Stimulated activated CD4-positive, alpha-beta T cell treated with anti-CD3 and anti-CD28 coated beads, Interleukin-15, amount 100 ng/mL, for 48 hours (primary cell): ENCODE measurements at regions not wholly inside any gene's neighbourhood (a gene's known extent, or its start where the extent isn't known, plus 50 kb on each side); places are given as distances from the start of the nearest gene placed in this dataset.

Experiments used
- DNase-seq, 2 donors: peaks; one replicate each; pipeline ENCODE4 v3.0.0-alpha.2; 2020; ENCODE audit warnings: low read depth in 2 of 2

DNA sequence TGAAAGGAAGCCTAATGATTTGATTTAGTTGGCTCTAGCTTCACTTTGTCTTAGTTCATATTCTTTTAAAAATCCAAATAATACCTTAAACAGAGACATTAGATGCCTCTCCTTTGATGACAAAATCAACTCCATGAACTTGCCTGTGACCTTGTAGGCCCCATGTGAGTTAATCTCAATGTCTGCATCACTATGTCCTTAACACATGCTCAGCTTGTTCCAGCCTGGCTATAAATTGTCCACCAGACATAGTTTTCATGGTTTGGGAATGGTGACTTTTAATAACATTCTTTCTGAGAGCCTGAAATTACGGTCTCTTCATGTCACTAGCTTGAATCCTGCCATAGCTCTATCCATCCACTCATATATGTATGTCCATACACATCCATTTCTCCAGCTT is 656.3 kb upstream of the IGFBP3 start:
- no peak for DNase-seq

DNA sequence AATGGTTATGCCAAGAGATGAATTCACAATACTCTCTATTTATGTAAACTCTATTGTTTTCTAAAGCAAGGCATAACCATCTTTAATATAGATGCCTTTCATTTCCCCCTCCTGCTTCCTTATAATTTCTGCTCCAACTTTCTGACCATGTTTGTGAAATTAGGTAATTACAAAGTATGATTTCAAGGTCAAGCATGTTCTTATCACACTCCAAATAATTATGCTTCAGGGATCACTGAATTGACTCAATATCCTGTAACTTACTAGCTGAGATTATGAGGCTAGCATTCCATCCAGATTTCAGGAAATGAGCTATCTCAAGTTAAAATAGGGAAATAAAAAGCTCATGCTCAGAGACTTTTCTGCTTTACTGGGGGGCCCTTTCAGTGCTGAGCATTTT is 655.9 kb upstream of the IGFBP3 start:
- DNase-seq, result no peak

DNA sequence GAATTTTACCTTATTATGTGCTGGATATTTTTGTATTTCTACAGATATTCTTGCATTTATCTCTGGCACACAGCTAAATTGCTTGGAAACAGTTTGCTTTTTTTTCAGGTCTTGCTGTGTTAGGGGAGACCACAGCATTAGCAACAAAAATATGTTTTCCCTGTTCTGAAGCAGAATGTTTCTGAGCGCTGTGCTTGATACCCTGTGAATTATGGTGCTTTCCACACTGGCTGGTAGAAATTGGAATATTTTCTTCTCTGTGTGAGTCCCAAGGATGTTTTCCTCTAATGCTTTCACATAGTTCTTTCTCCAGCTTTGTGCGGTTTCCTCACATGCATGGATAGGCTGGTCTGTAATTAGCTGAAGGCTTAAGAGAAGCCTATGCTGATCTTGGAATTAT is 651.6 kb upstream of the IGFBP3 start:
- no peak for DNase-seq

DNA sequence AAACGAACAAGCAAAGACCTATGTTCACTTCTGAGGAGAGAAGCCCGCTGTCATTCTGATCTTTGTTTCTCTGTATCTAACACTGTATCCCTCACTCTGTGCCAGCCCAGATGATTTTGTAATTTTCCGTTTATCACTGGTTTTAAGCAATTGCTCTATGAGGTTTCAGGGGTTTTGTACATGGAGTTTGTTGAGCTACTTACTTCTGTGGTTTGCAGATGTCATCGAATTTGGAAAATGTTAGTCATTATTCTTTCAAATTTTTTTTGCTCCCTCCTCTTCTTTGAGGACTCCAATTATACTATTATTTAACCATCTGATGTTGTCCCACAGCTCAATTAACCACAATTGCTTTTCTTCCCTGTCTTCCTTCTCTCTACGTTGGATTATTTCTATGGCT is 650.9 kb upstream of the IGFBP3 start:
- DNase-seq, result no peak

DNA sequence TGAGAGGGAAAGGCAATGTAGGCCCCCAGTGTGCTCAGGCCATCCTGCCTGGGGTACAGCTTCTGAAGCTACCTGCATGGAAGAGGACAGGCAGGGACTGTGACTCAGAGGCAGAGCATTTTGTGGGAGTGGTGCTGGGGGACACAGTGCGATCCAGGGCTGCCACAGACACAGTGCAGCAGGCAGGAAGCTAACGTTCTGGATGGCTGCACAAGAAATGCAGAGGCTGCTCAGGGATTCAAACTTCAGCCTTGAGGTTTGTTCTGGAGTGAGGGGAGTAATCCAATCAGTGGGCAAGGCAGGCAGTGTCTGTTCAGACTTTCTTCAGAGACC is 648.0 kb upstream of the IGFBP3 start:
- no peak for DNase-seq

DNA sequence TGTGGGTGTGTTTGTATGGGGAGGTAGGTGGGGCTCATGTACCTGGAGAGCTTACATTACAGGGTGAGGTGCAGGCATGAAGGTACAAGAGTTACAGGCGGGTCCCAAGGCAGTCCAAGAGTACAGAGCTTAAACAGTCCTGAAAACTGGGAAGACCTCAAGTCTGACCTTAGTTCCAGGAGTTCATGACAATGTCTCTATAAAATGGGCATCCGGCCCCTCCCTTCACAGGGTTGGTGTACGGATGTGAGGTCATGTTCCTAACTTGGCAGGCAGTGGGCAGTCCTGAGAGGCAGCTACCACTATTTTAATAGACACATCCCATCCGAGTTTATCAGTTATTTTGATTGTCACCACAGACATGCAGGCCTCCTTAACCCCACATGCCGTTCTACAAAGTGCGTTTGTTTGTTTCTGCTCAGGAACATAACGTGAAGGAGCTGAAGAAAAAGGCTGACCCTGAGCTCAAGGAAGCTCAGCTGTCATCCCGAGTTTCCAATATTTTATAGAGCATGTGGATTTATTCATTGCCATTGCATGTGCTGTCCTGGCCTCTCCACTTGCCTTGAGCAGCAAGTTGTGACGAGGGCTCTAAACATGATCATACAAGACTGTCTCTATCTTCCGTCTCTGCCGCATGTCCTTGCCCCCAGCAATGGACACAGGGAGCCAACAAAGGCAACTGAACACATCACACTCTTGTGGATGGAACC is 647.5 kb upstream of the IGFBP3 start:
- no peak for DNase-seq

DNA sequence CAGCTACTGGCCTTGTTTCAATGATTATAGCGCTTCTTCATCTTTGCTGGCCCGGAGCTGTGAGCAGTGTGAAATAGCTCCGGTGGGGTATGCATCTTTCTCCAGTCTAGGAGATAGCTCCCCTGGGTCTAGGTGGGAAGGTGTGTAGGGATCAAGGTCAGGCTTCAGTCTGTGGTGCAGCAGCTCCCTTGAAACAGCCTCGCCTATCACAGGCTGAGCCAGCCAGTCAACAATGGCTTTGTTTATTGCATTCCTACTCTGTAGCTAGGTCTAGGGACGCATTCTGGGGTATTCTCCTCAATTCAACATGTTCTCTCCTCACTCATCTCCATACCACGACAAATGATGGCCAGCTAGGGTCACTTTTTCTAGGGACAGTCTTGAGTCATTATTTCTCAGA is 646.8 kb upstream of the IGFBP3 start:
- no peak for DNase-seq

DNA sequence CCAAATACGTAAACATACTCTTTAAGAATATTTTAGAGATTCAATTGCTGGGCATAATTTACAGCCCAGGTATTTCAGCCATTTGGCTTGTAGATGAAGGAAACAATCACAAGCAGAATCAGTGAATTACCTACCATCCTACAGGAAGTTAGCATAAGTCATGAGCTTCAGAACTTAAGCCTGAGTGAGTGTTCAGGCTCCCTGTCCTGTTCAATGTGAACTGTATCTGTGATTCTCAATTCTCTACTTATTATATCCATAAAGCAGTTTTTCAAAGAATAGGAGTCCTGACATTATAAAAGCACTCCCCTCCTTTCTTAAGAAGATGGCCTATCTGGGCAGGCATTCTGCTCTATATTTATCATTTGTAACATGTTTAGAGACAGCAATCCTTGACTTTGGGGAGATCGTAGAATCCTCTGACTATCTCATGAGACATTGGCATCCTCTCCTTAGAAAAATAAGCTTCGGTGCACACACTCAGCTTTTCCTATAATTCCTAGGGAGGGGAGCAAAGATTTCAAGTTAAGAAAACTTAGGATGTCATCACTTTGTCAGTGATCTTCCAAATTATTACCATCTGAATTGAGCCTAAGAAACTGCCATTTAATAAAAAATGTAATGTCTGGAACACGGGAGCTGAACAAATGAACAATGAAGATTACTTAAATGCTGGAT is 645.2 kb upstream of the IGFBP3 start:
- DNase-seq, result no peak

DNA sequence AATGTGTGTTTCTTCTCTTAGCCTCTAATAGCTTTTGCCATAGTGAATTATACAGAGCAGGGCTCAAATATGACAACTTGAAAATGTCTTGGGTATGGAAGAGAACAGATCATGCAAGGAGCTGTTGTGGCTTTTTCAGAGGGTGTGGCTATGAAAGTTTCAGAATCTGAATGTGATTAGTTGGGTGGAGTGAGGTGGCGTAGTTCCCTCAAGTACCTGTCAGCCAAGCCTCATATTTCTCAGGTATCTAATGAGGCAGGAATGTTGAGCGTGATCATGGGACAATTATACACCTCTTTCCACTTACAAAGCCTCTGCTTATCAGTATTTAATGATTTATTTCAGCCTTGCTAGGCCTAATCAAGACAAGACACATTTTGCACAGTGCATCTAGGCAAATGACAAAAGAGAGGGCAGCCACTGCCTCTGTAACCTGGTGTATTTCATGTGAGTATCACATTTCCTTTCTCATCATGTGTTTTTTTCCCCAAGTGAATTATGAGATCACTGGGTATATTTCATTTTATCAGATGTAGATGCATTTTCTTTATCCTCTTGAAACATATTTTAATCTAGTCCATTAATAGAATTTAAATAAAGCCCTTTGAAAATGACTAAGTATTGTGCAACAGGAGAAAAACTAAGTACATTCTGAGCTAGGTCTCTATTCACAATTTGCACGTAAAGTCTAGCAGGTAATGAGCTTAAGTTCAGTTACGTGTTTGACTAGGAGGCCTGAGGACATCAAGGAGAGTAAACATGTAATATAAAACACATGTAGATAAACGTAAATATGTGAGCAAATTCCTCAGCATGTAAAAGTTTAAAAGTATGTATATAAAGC is 644.4 kb upstream of the IGFBP3 start:
- DNase-seq, result no peak

DNA sequence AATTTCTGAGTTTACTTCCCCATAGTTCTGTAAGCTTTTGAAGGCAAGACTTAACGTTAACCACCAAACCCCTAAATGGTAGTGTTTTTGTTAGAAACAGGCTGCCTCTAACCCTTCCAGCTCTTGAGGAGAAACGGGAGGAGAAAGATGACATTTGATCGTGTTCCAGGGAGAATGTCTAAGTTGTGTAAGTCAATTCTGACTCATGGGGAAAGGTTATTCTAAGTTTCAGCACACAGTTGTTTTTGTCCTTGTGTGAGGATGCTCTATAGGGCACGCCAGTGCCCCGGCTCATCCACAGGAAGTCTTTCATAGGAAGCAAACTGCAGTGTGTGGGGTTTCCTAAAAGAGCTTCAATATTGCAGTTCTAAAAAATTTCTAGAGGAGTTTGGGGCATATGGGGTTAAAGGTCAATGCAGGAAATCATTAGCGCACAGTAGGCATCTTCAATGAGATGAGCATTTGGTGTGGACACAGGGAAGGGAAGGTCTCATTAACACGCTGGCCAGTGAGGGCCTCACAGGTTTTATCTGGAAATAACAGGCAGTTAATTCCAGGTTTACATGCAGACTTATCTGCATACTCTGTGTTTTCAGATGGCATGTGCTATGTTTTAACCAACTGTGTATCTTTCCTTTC is 638.2 kb upstream of the IGFBP3 start:
- no peak for DNase-seq

DNA sequence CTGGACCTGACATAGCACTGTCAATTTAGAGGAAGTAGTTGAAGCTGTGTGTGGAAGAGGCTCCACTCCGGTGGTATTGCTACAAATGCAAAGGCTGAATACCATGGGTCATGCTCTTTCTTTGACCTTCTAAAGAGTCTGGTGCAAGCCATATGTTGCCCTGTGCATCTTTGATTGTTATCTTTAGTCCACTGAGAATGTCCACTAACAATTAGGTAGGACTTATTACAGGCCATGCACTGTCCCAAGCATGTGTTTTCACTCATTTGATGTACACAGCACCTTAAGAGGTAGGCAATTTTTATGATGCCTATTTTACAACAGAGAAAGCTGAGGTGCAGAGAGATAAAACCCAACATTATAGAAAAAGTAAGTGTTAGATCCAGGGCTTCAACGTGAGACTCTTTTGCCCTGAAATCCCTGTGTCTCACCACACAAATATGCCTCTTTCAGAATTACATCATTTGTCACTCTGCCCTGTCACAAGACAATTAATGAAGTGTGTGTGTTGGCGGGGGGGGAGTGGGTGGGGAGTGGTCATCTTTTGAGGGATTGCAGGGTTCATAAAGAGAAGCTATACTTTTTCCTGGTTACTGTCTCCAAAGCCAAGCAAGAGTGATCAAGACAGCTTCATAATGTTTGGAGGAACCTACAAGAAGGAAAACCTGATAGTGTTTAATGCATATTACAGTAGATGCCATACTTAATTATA is 637.6 kb upstream of the IGFBP3 start:
- no peak for DNase-seq

DNA sequence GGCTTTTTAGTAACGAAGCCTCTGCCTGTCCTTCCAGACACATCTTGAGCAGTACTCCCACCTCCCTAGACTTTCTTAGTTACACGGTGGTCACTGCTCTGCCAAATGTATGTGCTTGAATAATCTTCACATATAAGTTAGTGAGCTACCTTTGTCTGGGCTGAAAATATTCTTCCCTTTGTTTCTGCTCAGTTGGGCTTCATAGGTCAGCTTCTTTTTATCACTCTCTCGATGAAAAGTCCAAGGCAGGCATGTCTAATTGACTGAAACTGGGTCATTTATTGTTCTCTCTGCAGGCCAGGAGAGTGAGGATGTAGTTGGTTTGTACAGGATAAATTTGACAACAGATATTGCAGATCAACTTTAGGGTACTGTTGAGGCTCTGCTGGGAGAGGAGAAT is 636.7 kb upstream of the IGFBP3 start:
- no peak for DNase-seq

DNA sequence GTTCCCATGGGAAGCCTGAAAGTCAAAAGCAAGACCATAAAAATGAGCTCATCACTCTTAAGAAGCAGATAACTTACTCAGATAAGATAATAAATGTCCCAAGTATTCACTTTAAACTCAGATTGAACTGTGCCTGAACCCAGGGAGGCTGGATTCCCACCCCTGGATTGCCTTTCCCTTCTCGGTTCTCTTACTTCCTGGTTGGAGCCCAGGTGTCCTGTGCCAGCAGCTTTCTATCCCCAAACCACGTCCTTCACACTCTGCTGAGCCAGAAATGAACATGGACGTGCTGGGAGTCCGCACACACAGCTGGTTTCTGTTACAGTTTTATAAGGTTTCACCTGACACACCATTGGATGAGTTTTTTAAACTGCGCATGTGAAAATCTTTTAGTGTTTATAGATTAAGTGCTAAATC is 636.2 kb upstream of the IGFBP3 start:
- no peak for DNase-seq

DNA sequence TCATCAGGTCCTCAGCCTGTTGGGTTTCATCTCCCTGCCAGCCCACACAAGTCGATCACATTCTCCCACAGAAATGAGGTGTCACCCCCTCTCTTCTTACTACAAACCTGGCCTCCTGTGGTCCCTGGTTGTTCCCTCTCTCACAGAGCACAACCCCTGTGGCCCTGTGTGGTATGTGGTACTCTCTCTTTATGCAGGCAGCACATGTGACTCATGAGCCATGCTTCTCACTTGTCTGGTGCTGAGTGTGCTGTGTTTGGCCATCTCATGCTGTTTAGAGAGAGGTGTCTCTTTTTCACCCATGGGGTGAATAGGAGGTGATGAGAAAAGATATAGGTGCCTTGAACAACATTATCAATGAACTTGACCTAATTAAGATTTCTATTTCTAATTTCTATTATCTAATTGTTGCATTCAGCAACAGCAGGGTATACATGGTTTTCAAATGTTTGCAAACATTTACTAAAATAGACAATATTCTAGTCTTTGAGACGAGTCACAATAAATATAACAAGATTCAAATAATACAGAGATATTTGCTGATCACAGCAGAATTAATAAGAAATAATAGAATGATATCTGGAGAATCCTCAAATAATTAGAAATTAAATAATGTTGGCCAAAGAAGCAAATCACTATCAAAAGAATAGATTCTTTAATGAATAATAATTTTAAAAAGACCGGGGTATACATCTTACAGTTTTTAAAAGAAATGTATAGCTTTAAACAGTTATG is 633.8 kb upstream of the IGFBP3 start:
- no peak for DNase-seq

DNA sequence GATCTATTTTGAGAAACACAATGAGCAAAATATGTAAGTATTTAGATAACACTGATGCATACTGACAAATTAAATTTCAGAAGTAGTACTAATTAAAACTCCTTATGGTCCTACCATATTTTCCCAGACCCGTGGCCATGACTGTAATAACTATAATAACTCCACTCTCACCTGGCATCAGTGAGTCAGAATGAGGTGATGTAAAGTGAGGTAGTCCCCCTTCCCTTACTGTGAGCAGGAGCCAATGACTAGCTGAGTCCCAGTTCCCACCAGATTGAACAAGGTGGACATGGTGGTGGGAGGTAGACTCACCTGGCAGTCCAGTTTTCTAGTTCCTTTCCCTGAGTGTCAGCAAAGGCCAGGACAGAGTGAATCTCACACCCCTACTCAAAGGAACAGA is 630.5 kb upstream of the IGFBP3 start:
- no peak for DNase-seq

DNA sequence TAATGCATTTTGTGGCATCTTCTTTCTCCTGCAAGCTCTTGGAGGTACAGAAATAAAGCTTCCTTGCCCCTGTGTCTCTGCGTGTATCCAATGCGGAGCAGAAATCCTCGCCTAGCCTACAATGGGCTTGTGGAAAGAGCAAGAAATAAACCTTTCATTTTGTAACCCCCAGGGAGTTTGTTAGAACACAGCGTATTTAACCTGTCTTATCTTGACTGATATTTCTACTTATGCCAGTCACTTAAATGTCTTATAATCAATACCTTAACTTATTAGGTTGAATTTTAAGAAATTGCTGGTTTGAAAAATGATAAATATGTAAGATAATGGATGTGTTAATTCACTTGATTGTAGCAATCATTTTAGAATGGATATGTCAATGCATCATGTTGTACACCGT is 629.8 kb upstream of the IGFBP3 start:
- DNase-seq, result no peak

DNA sequence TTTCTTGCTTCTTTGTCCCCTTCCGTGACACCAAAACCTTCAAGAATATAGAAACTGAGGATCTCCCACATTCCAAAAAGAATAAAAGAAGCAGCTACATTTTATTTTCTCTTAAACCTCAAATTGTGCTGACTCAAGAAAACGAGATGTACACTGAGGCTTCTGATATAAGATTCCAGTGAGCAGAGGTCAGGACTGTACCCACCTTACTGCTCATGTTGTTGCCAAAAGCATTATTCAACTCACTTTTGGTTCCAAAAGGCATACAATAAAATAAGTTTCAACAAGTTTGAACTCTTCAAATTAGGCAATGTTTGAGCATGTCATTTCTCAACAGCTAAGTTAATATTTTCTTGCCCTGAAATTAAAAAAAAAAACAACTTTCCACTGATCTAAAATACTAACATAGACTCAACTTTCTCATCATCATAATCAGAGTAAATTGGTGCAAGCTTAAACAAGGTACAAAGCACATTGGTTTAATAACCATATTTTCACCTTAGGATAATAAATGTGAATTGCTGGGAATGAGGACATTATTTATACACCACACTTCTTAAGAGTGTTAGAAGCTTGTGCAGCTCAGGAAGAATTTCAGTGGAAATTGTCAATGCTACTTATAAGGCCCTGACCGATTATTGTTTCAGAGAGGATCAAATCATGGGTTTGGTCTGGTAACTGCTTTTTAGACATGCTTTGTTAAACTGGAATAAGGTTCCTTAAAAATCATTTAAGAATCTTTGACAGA is 629.0 kb upstream of the IGFBP3 start:
- no peak for DNase-seq

DNA sequence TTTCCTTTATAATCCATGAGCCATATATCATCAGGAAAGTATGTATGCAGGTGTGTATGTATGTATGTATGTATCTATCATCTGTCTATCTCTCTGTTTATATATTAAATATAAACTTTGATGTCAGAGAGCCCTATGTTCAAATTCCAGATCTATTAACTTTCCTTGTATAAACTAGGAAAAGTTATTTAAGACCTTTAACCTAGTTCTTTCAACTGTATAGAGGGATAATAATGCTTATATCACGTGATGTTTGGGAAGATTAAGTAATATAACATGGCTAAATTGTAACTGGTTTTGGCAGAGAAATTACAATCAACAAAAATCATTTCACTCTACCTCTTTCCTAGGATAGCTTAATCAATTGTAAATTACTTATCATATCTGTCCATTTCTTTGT is 628.3 kb upstream of the IGFBP3 start:
- no peak for DNase-seq

DNA sequence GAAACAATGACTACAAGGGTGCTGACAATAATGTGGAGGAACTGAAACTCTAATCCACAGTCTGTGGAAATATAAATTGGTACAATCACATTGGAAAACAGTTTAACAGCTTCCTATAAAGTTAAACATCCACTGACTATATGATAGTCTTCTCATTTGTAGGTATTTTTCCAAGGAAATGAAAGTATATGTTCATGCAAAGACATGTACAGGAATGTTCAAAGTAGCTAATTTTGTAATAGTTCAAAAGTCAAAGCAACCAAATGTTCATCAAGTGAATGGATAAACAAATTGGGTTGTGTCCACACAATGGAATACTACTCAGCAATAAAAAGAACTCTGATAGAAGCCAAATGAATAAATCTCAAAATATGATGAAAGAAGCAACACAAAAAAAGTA is 626.0 kb upstream of the IGFBP3 start:
- DNase-seq, result no peak

DNA sequence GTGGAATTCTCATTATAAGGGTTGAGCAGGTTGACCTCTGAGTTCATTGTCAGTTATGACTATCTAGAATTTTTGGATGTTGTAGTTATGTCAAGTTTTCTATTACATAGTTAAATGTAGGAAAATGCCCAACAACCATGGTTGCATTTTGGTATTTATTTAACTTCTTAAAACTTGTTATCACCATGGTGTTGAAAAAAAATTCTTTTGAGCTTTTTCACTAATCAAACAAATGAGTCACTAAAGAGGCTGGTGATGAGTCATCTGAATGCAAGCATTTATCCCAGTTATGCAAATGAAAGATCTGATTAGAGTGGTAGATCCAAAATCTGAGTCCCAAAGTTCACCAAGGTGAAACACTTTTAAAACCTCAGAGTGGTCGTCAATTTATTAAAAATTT is 624.7 kb upstream of the IGFBP3 start:
- no peak for DNase-seq
